ENCODE measurements at regions not wholly inside any gene's neighbourhood (a gene's known extent, or its start where the extent isn't known, plus 50 kb on each side); places are given as distances from the start of the nearest gene placed in this dataset.

DNA sequence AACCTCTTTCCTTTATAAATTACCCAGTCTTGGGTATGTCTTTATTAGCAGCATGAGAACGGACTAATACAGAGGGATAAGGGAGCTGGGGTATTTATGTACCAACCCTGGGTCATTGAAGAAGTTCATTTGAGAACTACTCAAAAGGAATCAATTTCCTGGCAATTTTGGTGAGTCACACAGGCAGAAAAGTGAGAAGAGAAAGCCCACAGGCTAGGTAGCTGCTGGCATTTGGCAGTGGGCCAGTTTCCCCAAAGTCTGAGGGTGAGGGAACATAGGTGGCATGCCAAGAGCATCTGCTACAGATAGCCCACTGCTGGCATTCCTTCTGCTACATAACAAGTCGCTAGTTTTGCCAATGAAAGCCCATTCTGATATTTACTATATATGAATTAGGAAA, 411.2 kb downstream of the MID1IP1 start:
- no peaks in the 10 kb centered on the region for H3K9me3 ChIP-seq (ENCODE audit: control insufficient read depth, low read depth, low read length)
- DNase-seq = no peak
- no peak overlapping the region for H3K23ac ChIP-seq (ENCODE audit: insufficient read length, low read depth, low read length)
- H2BK15ac ChIP-seq (ENCODE audit: low read depth, low read length) = no peak overlapping the region
- H4K8ac ChIP-seq (replicated peaks; ENCODE audit: insufficient read length, low read depth, low read length) = no peak overlapping the region
- H3K9ac ChIP-seq (ENCODE audit: extremely low read depth, insufficient read length, low read length) = no peak overlapping the region
- H3K4ac ChIP-seq (ENCODE audit: low read depth, low read length) = no peak overlapping the region
- no peak overlapping the region for H2AFZ ChIP-seq (ENCODE audit: low read length)
- no peak overlapping the region for H3K27ac Mint-ChIP-seq
- no peak overlapping the region for H2BK5ac ChIP-seq (ENCODE audit: insufficient read length, low read length)
- H3K79me2 ChIP-seq (ENCODE audit: insufficient read depth, low read length) = no peaks in the 10 kb centered on the region
- no peaks in the 10 kb centered on the region for H3K4me1 ChIP-seq (ENCODE audit: insufficient read depth, low read length)
- H3K14ac ChIP-seq (ENCODE audit: insufficient read depth, low read length) = no peak overlapping the region
- H4K5ac ChIP-seq (ENCODE audit: insufficient read length, low read depth, low read length) = no peak overlapping the region
- no peak overlapping the region for H4K91ac ChIP-seq (ENCODE audit: insufficient read length, low read depth, low read length)
- H2BK120ac ChIP-seq (ENCODE audit: low read depth, low read length, poor library complexity, severe bottlenecking) = no peak overlapping the region
- no peaks in the 10 kb centered on the region for H3K79me1 ChIP-seq (ENCODE audit: insufficient read depth, low read depth, low read length, poor library complexity, severe bottlenecking)
- H2BK12ac ChIP-seq (ENCODE audit: insufficient read length, low read depth, low read length) = no peak overlapping the region
- H3K4me2 ChIP-seq (ENCODE audit: insufficient read depth, insufficient read length, low read length) = no peak overlapping the region
- H2BK20ac ChIP-seq (ENCODE audit: low read depth, low read length, poor library complexity, severe bottlenecking) = no peak overlapping the region
- TF ChIP-seq, protein P1, sequence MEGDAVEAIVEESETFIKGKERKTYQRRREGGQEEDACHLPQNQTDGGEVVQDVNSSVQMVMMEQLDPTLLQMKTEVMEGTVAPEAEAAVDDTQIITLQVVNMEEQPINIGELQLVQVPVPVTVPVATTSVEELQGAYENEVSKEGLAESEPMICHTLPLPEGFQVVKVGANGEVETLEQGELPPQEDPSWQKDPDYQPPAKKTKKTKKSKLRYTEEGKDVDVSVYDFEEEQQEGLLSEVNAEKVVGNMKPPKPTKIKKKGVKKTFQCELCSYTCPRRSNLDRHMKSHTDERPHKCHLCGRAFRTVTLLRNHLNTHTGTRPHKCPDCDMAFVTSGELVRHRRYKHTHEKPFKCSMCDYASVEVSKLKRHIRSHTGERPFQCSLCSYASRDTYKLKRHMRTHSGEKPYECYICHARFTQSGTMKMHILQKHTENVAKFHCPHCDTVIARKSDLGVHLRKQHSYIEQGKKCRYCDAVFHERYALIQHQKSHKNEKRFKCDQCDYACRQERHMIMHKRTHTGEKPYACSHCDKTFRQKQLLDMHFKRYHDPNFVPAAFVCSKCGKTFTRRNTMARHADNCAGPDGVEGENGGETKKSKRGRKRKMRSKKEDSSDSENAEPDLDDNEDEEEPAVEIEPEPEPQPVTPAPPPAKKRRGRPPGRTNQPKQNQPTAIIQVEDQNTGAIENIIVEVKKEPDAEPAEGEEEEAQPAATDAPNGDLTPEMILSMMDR (conservative IDR thresholded peaks at IDR 0.05) = no peak
- H3K4me3 Mint-ChIP-seq = no peak overlapping the region
- H3K36me3 Mint-ChIP-seq (ENCODE audit: insufficient read depth in 1 of 3, low read depth in 3 of 3) = peaks cover 3 to 11% (median 4%) of the 10 kb centered on the region in 3 experiments; a peak in 3 of 7 replicates
- H3K9me3 Mint-ChIP-seq = peaks cover 62 to 70% of the 10 kb centered on the region in 2 experiments
- H2AK5ac ChIP-seq (ENCODE audit: insufficient read length, low read length) = no peak overlapping the region
- H3K4me1 Mint-ChIP-seq = no peaks in the 10 kb centered on the region; a peak in 1 of 4 replicates
- H3K18ac ChIP-seq (ENCODE audit: insufficient read length, low read depth, low read length) = no peak overlapping the region
- no peaks in the 10 kb centered on the region for H3K27me3 ChIP-seq (ENCODE audit: insufficient read depth, low read length)
- no peaks in the 10 kb centered on the region for H3K23me2 ChIP-seq (ENCODE audit: insufficient read length, low read depth, low read length, poor library complexity, severe bottlenecking)
- WGBS (ENCODE audit: extremely low coverage, insufficient read length, low lambda C conversion rate) = no CpG with 5 or more reads among the region's 2 CpGs
- no peaks in the 10 kb centered on the region for H4K20me1 ChIP-seq (ENCODE audit: control insufficient read depth, insufficient read depth, insufficient read length)
- H3K27ac ChIP-seq (ENCODE audit: insufficient read length, low read depth, low read length) = no peak overlapping the region
- H3T11ph ChIP-seq (ENCODE audit: low read length) = no peak overlapping the region
- no peak overlapping the region for H3K56ac ChIP-seq (ENCODE audit: insufficient read length, low read depth, low read length)
- H3K27me3 Mint-ChIP-seq (ENCODE audit: low read depth) = peaks cover 8% of the 10 kb centered on the region

All from H9 (cell line).